ENCODE measurements at regions not wholly inside any gene's neighbourhood (a gene's known extent, or its start where the extent isn't known, plus 50 kb on each side); places are given as distances from the start of the nearest gene placed in this dataset.

GRCh38 chr2:240209493-240209892 lies 69.0 kb upstream of the OTOS start (continued):
- TF ChIP-seq, protein P1, sequence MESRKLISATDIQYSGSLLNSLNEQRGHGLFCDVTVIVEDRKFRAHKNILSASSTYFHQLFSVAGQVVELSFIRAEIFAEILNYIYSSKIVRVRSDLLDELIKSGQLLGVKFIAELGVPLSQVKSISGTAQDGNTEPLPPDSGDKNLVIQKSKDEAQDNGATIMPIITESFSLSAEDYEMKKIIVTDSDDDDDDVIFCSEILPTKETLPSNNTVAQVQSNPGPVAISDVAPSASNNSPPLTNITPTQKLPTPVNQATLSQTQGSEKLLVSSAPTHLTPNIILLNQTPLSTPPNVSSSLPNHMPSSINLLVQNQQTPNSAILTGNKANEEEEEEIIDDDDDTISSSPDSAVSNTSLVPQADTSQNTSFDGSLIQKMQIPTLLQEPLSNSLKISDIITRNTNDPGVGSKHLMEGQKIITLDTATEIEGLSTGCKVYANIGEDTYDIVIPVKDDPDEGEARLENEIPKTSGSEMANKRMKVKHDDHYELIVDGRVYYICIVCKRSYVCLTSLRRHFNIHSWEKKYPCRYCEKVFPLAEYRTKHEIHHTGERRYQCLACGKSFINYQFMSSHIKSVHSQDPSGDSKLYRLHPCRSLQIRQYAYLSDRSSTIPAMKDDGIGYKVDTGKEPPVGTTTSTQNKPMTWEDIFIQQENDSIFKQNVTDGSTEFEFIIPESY (IDR thresholded peaks at IDR 0.05): no peak
- TF ChIP-seq ZNF687 (IDR thresholded peaks at IDR 0.05): no peak
- no peak for TF ChIP-seq RAD21 (IDR thresholded peaks at IDR 0.05; ENCODE audit: insufficient read depth, low read depth, low read length)
- TF ChIP-seq JUND (IDR thresholded peaks at IDR 0.05; ENCODE audit: low read depth, low read length): no peak

DNA sequence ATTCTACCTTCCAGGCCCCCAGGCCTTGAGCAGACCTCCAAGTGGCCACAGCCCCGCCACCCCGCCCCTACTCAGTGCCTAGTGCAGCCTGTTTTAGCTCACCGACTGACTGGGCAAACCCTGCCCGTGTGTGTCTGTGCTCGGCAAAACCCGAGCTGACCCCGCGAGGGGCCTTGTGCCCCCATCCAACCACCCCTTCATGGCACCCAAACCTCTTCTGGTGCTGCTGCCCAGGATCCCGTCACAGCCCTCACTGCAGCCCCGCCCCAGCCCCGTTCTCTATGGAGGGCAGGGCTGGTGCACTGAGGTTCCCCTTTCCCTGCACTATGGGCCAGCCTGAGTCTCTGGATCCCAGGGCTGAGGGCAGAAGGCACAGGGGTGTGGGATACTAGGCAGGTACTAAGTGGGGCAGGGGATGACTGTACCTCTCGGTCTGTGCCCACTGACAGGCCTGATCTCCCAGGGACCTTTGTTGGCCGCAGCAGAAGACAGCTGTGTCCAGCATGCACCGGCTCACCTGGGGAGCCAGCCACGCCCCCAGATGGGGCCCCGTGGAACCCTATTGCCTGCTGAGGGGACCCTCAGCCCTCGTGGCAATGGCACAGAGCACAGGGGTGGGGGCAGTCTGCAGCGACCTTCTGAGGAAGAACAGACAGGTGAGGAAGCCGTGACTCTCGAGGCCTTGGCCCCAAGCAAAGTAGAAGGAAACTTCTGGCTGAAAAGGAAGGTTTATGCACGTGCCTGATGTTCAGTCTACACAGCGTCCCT lies 69.9 kb upstream of the OTOS start:
- Histone ChIP-seq H3K4me2 (ENCODE audit: control insufficient read depth, insufficient read depth) (no peak overlapping the region), H3K4me3 (no peak overlapping the region), H3K27ac (ENCODE audit: control insufficient read depth, insufficient read depth) (no peak overlapping the region), H2AFZ (ENCODE audit: control insufficient read depth, low read depth, low read length) (no peak overlapping the region), H3K9ac (ENCODE audit: control insufficient read depth, insufficient read depth, low read length) (no peak overlapping the region), H3K4me1 (ENCODE audit: control insufficient read depth, insufficient read depth, low read length) (no peaks in the 10 kb centered on the region), H4K20me1 (ENCODE audit: control insufficient read depth, insufficient read depth) (no peaks in the 10 kb centered on the region), H3K36me3 (ENCODE audit: control insufficient read depth in 2 of 2, insufficient read depth in 2 of 2, low read length in 1 of 2) (no peaks in the 10 kb centered on the region), H3K27me3 (replicated peaks in 1 of 2; ENCODE audit: control insufficient read depth in 2 of 2, insufficient read depth in 2 of 2, low read length in 1 of 2) (no peaks in the 10 kb centered on the region; a peak in 2 of 4 replicates), H3K9me3 (replicated peaks; ENCODE audit: control insufficient read depth, insufficient read depth, low read length) (no peaks in the 10 kb centered on the region; the same call in 2 of the 3 replicates), H3K79me2 (ENCODE audit: control insufficient read depth, insufficient read depth, low read length) (no peaks in the 10 kb centered on the region)
- FAIRE-seq (no peak), ATAC-seq (no peak), DNase-seq (ENCODE audit: low read depth, low spot score) (no peak)
- ChIA-PET CTCF (no interaction called here), POLR2A (no interaction called here), SMC1A (ENCODE audit: uncharacterized antibody, unreplicated experiment) (no interaction called here), RAD21 (ENCODE audit: unreplicated experiment) (no interaction called here)
- 29% methylated on average over 22 of the region's 22 CpGs for WGBS (ENCODE audit: insufficient coverage, insufficient replicate concordance, low lambda C conversion rate, missing lambda C conversion rate)
- in situ Hi-C loops (cut with MboI) (no loop called here), intact Hi-C loops (cut with micrococcal nuclease; ENCODE audit: unreplicated experiment) (no loop called here)
- no TSS peak for BruUV-seq (replicated peaks)
- TF ChIP-seq CREB1 (IDR thresholded peaks at IDR 0.05; ENCODE audit: low read depth): no peak
- no peak for TF ChIP-seq HDAC6 (IDR thresholded peaks at IDR 0.05; ENCODE audit: unreplicated experiment)
- no peak for TF ChIP-seq TCF12 (IDR thresholded peaks at IDR 0.05; ENCODE audit: low read depth, low read length)
- no peak for TF ChIP-seq BRCA1 (IDR thresholded peaks at IDR 0.05; ENCODE audit: low read depth, low read length)
- TF ChIP-seq, protein P2, sequence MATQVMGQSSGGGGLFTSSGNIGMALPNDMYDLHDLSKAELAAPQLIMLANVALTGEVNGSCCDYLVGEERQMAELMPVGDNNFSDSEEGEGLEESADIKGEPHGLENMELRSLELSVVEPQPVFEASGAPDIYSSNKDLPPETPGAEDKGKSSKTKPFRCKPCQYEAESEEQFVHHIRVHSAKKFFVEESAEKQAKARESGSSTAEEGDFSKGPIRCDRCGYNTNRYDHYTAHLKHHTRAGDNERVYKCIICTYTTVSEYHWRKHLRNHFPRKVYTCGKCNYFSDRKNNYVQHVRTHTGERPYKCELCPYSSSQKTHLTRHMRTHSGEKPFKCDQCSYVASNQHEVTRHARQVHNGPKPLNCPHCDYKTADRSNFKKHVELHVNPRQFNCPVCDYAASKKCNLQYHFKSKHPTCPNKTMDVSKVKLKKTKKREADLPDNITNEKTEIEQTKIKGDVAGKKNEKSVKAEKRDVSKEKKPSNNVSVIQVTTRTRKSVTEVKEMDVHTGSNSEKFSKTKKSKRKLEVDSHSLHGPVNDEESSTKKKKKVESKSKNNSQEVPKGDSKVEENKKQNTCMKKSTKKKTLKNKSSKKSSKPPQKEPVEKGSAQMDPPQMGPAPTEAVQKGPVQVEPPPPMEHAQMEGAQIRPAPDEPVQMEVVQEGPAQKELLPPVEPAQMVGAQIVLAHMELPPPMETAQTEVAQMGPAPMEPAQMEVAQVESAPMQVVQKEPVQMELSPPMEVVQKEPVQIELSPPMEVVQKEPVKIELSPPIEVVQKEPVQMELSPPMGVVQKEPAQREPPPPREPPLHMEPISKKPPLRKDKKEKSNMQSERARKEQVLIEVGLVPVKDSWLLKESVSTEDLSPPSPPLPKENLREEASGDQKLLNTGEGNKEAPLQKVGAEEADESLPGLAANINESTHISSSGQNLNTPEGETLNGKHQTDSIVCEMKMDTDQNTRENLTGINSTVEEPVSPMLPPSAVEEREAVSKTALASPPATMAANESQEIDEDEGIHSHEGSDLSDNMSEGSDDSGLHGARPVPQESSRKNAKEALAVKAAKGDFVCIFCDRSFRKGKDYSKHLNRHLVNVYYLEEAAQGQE (IDR thresholded peaks at IDR 0.05; ENCODE audit: low read depth, low read length): no peak
- TF ChIP-seq GATAD2B (conservative IDR thresholded peaks at IDR 0.05; ENCODE audit: low read depth): no peak
- no peak for TF ChIP-seq YY1 (IDR thresholded peaks at IDR 0.05; ENCODE audit: low read depth, low read length)
- no peak for TF ChIP-seq LARP7 (IDR thresholded peaks at IDR 0.05)
- no peak for TF ChIP-seq HDGF (IDR thresholded peaks at IDR 0.05)

Data from GM12878 (cell line).